ENCODE measurements at regions not wholly inside any gene's neighbourhood (a gene's known extent, or its start where the extent isn't known, plus 50 kb on each side); places are given as distances from the start of the nearest gene placed in this dataset.

DNA sequence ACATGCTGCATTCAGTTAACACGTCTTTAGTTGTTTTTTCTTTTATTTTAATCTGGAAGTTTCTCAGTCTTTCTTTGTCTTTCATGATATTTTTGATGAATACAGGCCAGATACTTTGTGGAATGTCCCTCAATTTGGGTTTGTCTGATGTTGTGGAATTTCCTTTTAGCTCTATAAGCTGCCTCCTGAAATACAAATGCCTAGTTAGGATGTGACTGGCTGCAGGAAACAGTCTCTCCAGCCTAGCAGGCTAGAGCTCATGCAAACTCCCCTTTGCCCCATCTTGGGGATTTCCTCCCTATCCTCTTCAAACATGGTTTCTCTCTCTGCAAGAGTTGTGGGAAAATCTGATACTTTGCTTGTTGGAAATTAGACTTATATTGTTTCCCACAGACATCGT, 89.3 kb upstream of the JAG1 start:
- TF ChIP-seq, protein P1, sequence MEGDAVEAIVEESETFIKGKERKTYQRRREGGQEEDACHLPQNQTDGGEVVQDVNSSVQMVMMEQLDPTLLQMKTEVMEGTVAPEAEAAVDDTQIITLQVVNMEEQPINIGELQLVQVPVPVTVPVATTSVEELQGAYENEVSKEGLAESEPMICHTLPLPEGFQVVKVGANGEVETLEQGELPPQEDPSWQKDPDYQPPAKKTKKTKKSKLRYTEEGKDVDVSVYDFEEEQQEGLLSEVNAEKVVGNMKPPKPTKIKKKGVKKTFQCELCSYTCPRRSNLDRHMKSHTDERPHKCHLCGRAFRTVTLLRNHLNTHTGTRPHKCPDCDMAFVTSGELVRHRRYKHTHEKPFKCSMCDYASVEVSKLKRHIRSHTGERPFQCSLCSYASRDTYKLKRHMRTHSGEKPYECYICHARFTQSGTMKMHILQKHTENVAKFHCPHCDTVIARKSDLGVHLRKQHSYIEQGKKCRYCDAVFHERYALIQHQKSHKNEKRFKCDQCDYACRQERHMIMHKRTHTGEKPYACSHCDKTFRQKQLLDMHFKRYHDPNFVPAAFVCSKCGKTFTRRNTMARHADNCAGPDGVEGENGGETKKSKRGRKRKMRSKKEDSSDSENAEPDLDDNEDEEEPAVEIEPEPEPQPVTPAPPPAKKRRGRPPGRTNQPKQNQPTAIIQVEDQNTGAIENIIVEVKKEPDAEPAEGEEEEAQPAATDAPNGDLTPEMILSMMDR (IDR thresholded peaks at IDR 0.05; ENCODE audit: poor library complexity, severe bottlenecking): no peak
- TF ChIP-seq TAF1 (IDR thresholded peaks at IDR 0.05; ENCODE audit: low read depth) (no peak), RAD21 (conservative IDR thresholded peaks at IDR 0.05) (no peak)

Data from neural cell (in vitro differentiated cells).